ENCODE measurements at regions not wholly inside any gene's neighbourhood (a gene's known extent, or its start where the extent isn't known, plus 50 kb on each side); places are given as distances from the start of the nearest gene placed in this dataset.

DNA sequence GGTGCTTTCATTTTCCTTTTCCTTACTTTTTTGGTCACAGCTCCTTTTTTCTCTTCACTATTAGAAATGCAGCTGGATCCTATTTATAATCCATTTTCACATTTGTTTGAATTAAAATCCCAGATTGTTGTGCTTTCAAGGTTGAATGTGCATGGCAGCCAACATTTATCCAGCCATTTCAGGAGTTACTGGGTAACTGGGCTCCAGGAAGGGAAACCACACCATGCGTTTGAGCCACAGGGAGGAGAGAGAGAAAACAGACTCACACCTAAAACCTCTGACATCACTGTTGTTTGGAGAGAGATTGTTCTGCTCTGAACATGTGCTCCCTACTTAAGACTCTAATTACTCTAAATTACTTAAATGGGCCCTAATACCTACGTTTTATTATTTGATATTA lies 173.4 kb downstream of the BMP2 start:
- no peak overlapping the region for H4K91ac ChIP-seq (ENCODE audit: low read depth, low read length)
- H3K18ac ChIP-seq (ENCODE audit: low read length) = no peak overlapping the region
- H3K27ac ChIP-seq (ENCODE audit: low read depth, low read length) = no peak overlapping the region
- H3K4me2 ChIP-seq (ENCODE audit: low read length) = no peak overlapping the region
- H2BK5ac ChIP-seq (ENCODE audit: low read depth, low read length, poor library complexity) = no peak overlapping the region
- H3K36me3 ChIP-seq (ENCODE audit: control insufficient read depth in 1 of 2, insufficient read depth in 2 of 2, low read length in 2 of 2) = no peaks in the 10 kb centered on the region
- no peak overlapping the region for H2AK5ac ChIP-seq (ENCODE audit: low read length)
- H2BK120ac ChIP-seq (ENCODE audit: insufficient read depth, low read length, poor library complexity) = no peak overlapping the region
- no peak overlapping the region for H3K4ac ChIP-seq (ENCODE audit: low read depth, low read length)
- H3K9ac ChIP-seq (ENCODE audit: low read length) = no peak overlapping the region
- no peaks in the 10 kb centered on the region for H3K79me2 ChIP-seq (ENCODE audit: control insufficient read depth, insufficient read depth, low read length, poor library complexity)
- WGBS (ENCODE audit: extremely low coverage, insufficient coverage, insufficient read length) = no CpG with 5 or more reads among the region's 2 CpGs
- H3K79me1 ChIP-seq (ENCODE audit: low read length) = no peaks in the 10 kb centered on the region
- H2BK12ac ChIP-seq (ENCODE audit: low read length) = no peak overlapping the region
- H3K14ac ChIP-seq (ENCODE audit: low read length) = no peak overlapping the region
- no peaks in the 10 kb centered on the region for H3K9me3 ChIP-seq (ENCODE audit: insufficient read depth, low read depth, low read length)
- no peak overlapping the region for H3K23ac ChIP-seq (ENCODE audit: low read length)
- H2AFZ ChIP-seq (ENCODE audit: insufficient read depth, low read length, poor library complexity) = no peak overlapping the region
- no peaks in the 10 kb centered on the region for H3K4me1 ChIP-seq (ENCODE audit: control insufficient read depth in 1 of 2, insufficient read depth in 2 of 2, low read length in 2 of 2)
- no peak for DNase-seq
- no peak overlapping the region for H3K4me3 ChIP-seq (ENCODE audit: low read depth, low read length)
- H4K12ac ChIP-seq (ENCODE audit: low read depth, low read length) = no peak overlapping the region
- H4K8ac ChIP-seq (ENCODE audit: low read depth, low read length) = no peak overlapping the region
- H3K27me3 ChIP-seq (ENCODE audit: insufficient read depth, low read length) = no peaks in the 10 kb centered on the region

DNA sequence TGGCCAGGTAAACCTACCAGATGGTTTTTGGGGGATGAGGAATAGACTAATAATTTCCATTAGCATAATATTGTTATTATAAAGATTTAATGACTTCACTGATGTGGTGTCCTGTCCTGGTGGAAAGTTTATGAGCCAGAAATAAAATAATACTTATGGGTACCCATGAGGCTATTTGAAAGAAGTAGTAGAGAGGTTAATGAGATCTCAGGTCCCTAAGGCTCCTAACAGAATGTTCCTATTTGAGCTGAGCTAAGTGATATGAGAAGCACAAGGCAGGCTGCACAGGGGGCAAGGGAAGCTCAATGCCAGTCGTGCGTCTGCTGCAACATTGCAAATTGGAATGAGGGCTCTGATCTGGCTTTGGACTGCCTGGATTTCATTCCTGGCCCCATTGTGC lies 174.1 kb downstream of the BMP2 start:
- H2AK5ac ChIP-seq (ENCODE audit: low read length) = no peak overlapping the region
- H3K4me1 ChIP-seq (ENCODE audit: control insufficient read depth in 1 of 2, insufficient read depth in 2 of 2, low read length in 2 of 2) = no peaks in the 10 kb centered on the region
- H3K27ac ChIP-seq (ENCODE audit: low read depth, low read length) = no peak overlapping the region
- no peaks in the 10 kb centered on the region for H3K36me3 ChIP-seq (ENCODE audit: control insufficient read depth in 1 of 2, insufficient read depth in 2 of 2, low read length in 2 of 2)
- no peak overlapping the region for H3K4ac ChIP-seq (ENCODE audit: low read depth, low read length)
- H2BK12ac ChIP-seq (ENCODE audit: low read length) = no peak overlapping the region
- DNase-seq = no peak
- H3K9ac ChIP-seq (ENCODE audit: low read length) = no peak overlapping the region
- no peaks in the 10 kb centered on the region for H3K9me3 ChIP-seq (ENCODE audit: insufficient read depth, low read depth, low read length)
- no peak overlapping the region for H4K91ac ChIP-seq (ENCODE audit: low read depth, low read length)
- H3K79me2 ChIP-seq (ENCODE audit: control insufficient read depth, insufficient read depth, low read length, poor library complexity) = no peaks in the 10 kb centered on the region
- no peak overlapping the region for H2BK120ac ChIP-seq (ENCODE audit: insufficient read depth, low read length, poor library complexity)
- H3K14ac ChIP-seq (ENCODE audit: low read length) = no peak overlapping the region
- H3K27me3 ChIP-seq (ENCODE audit: insufficient read depth, low read length) = no peaks in the 10 kb centered on the region
- no CpG with 5 or more reads among the region's 2 CpGs for WGBS (ENCODE audit: extremely low coverage, insufficient coverage, insufficient read length)
- H2AFZ ChIP-seq (ENCODE audit: insufficient read depth, low read length, poor library complexity) = no peak overlapping the region
- no peak overlapping the region for H3K4me2 ChIP-seq (ENCODE audit: low read length)
- H3K18ac ChIP-seq (ENCODE audit: low read length) = no peak overlapping the region
- H3K4me3 ChIP-seq (ENCODE audit: low read depth, low read length) = no peak overlapping the region
- H3K79me1 ChIP-seq (ENCODE audit: low read length) = no peaks in the 10 kb centered on the region
- no peak overlapping the region for H4K12ac ChIP-seq (ENCODE audit: low read depth, low read length)
- no peak overlapping the region for H3K23ac ChIP-seq (ENCODE audit: low read length)
- H2BK5ac ChIP-seq (ENCODE audit: low read depth, low read length, poor library complexity) = no peak overlapping the region
- no peak overlapping the region for H4K8ac ChIP-seq (ENCODE audit: low read depth, low read length)

DNA sequence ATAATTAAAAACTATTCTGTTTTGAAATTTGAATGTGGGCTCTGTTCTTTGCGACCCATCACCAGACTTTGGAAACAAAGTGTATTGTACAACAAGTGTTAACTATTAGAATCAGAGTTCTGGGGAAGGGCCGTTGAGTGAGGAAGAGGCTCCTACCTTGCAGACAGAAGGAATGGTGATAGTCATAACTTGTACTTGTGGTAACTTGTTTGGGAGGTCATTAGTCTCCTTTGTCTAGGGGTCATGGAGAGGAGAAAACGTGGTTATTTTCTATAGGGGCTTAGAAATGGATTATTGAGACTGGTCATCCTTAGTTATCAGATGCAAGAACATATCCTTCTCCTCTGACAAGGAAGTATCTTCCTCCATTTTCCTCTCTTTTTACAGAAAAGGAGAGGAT lies 174.8 kb downstream of the BMP2 start:
- Histone ChIP-seq H2BK12ac (ENCODE audit: low read length) (no peak overlapping the region), H3K18ac (ENCODE audit: low read length) (no peak overlapping the region), H3K27ac (ENCODE audit: low read depth, low read length) (no peak overlapping the region), H3K4me2 (ENCODE audit: low read length) (no peak overlapping the region), H4K8ac (ENCODE audit: low read depth, low read length) (no peak overlapping the region), H2BK5ac (ENCODE audit: low read depth, low read length, poor library complexity) (no peak overlapping the region), H3K4ac (ENCODE audit: low read depth, low read length) (no peak overlapping the region), H3K9ac (ENCODE audit: low read length) (no peak overlapping the region), H3K79me1 (ENCODE audit: low read length) (no peaks in the 10 kb centered on the region), H3K79me2 (ENCODE audit: control insufficient read depth, insufficient read depth, low read length, poor library complexity) (no peaks in the 10 kb centered on the region), H3K27me3 (ENCODE audit: insufficient read depth, low read length) (no peaks in the 10 kb centered on the region), H3K4me1 (ENCODE audit: control insufficient read depth in 1 of 2, insufficient read depth in 2 of 2, low read length in 2 of 2) (no peaks in the 10 kb centered on the region), H4K12ac (ENCODE audit: low read depth, low read length) (no peak overlapping the region), H3K23ac (ENCODE audit: low read length) (no peak overlapping the region), H2AFZ (ENCODE audit: insufficient read depth, low read length, poor library complexity) (no peak overlapping the region), H2BK120ac (ENCODE audit: insufficient read depth, low read length, poor library complexity) (no peak overlapping the region), H3K4me3 (ENCODE audit: low read depth, low read length) (no peak overlapping the region), H2AK5ac (ENCODE audit: low read length) (no peak overlapping the region), H3K14ac (ENCODE audit: low read length) (no peak overlapping the region), H3K9me3 (ENCODE audit: insufficient read depth, low read depth, low read length) (no peaks in the 10 kb centered on the region), H3K36me3 (ENCODE audit: control insufficient read depth in 1 of 2, insufficient read depth in 2 of 2, low read length in 2 of 2) (no peaks in the 10 kb centered on the region), H4K91ac (ENCODE audit: low read depth, low read length) (no peak overlapping the region)
- no CpG with 5 or more reads among the region's 3 CpGs for WGBS (ENCODE audit: extremely low coverage, insufficient coverage, insufficient read length)
- DNase-seq = no peak

DNA sequence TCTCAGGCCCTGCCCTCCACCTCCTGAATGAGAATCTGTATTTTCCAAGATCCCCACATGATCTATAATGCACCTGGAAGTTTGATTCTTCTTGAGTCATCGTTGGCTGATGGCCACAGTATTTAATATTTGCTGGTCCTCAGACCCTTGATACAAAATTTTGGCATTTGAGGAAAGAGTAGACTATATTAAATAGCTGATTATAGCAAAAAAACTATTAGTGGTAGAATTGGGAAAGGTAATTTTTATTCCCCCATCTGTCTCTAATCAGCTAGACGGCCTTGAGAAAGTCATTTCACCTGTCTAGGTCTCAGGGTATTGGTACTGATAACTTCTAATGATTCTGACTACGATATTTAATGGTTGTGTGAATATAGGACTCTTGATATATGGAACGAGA lies 176.8 kb downstream of the BMP2 start:
- Histone ChIP-seq H3K9ac (ENCODE audit: low read length) (no peak overlapping the region), H4K8ac (ENCODE audit: low read depth, low read length) (no peak overlapping the region), H4K91ac (ENCODE audit: low read depth, low read length) (no peak overlapping the region), H2BK5ac (ENCODE audit: low read depth, low read length, poor library complexity) (no peak overlapping the region), H2AFZ (ENCODE audit: insufficient read depth, low read length, poor library complexity) (no peak overlapping the region), H3K79me2 (ENCODE audit: control insufficient read depth, insufficient read depth, low read length, poor library complexity) (no peaks in the 10 kb centered on the region), H3K14ac (ENCODE audit: low read length) (no peak overlapping the region), H3K18ac (ENCODE audit: low read length) (no peak overlapping the region), H2BK12ac (ENCODE audit: low read length) (no peak overlapping the region), H3K36me3 (ENCODE audit: control insufficient read depth in 1 of 2, insufficient read depth in 2 of 2, low read length in 2 of 2) (no peaks in the 10 kb centered on the region), H2BK120ac (ENCODE audit: insufficient read depth, low read length, poor library complexity) (no peak overlapping the region), H2AK5ac (ENCODE audit: low read length) (no peak overlapping the region), H4K12ac (ENCODE audit: low read depth, low read length) (no peak overlapping the region), H3K27me3 (ENCODE audit: insufficient read depth, low read length) (no peaks in the 10 kb centered on the region), H3K4ac (ENCODE audit: low read depth, low read length) (no peak overlapping the region), H3K4me2 (ENCODE audit: low read length) (no peak overlapping the region), H3K27ac (ENCODE audit: low read depth, low read length) (no peak overlapping the region), H3K4me1 (ENCODE audit: control insufficient read depth in 1 of 2, insufficient read depth in 2 of 2, low read length in 2 of 2) (no peaks in the 10 kb centered on the region), H3K23ac (ENCODE audit: low read length) (no peak overlapping the region), H3K79me1 (ENCODE audit: low read length) (no peaks in the 10 kb centered on the region), H3K9me3 (ENCODE audit: insufficient read depth, low read depth, low read length) (no peaks in the 10 kb centered on the region), H3K4me3 (ENCODE audit: low read depth, low read length) (no peak overlapping the region)
- DNase-seq = no peak
- no CpG with 5 or more reads among the region's 4 CpGs for WGBS (ENCODE audit: extremely low coverage, insufficient coverage, insufficient read length)

All from trophoblast cell (in vitro differentiated cells and primary cell).